Nephron progenitor cell (in vitro differentiated cells): ENCODE measurements at regions not wholly inside any gene's neighbourhood (a gene's known extent, or its start where the extent isn't known, plus 50 kb on each side); places are given as distances from the start of the nearest gene placed in this dataset.

Source experiments
- DNase-seq: peaks from one replicate; pipeline ENCODE4 v3.0.0; 2021
- H3K27ac Mint-ChIP-seq: 2 replicates; pipeline ENCODE4 v1.8.0; 2021; ENCODE audit warnings: mild to moderate bottlenecking, moderate library complexity, mixed read lengths
- H3K27me3 Mint-ChIP-seq: 2 replicates; pipeline ENCODE4 v1.8.0; 2021; ENCODE audit warnings: mild to moderate bottlenecking, low read depth, mixed read lengths; ENCODE audit not compliant: poor library complexity
- H3K36me3 Mint-ChIP-seq: 2 replicates; pipeline ENCODE4 v1.8.0; 2021; ENCODE audit warnings: low read depth, mixed read lengths
- H3K4me1 Mint-ChIP-seq: 2 replicates; pipeline ENCODE4 v1.8.0; 2021; ENCODE audit warnings: mixed read lengths
- H3K4me3 Mint-ChIP-seq: 2 replicates; pipeline ENCODE4 v1.8.0; 2021; ENCODE audit warnings: mild to moderate bottlenecking, moderate library complexity, mixed read lengths
- H3K9me3 Mint-ChIP-seq: 2 replicates; pipeline ENCODE4 v1.8.0; 2021; ENCODE audit warnings: mild to moderate bottlenecking, moderate library complexity, mixed read lengths
- CTCF ChIP-seq: fragments of 200-600 bp; sonication (generic); IDR thresholded peaks from 2 replicates; pipeline ENCODE4 v1.5.0; 2021; ENCODE audit warnings: antibody characterized with exemption

GRCh38 chr18:2030647-2031046 is 540.7 kb downstream of the METTL4 start:
- DNase-seq = no peak

GRCh38 chr18:2032036-2032435 is 539.3 kb downstream of the METTL4 start:
- H3K27ac Mint-ChIP-seq = no peak overlapping the region
- H3K4me3 Mint-ChIP-seq = no peak overlapping the region
- H3K9me3 Mint-ChIP-seq = no peaks in the 10 kb centered on the region
- no peaks in the 10 kb centered on the region for H3K36me3 Mint-ChIP-seq
- H3K4me1 Mint-ChIP-seq = peaks cover 5% of the 10 kb centered on the region
- DNase-seq = no peak
- H3K27me3 Mint-ChIP-seq = no peaks in the 10 kb centered on the region
- TF ChIP-seq CTCF = no peak

More at GRCh38 chr18:2030647-2031046, 540.7 kb downstream of the METTL4 start:
- H3K4me3 Mint-ChIP-seq = no peak overlapping the region
- H3K4me1 Mint-ChIP-seq = peaks cover 5% of the 10 kb centered on the region
- H3K36me3 Mint-ChIP-seq = no peaks in the 10 kb centered on the region
- no peak overlapping the region for H3K27ac Mint-ChIP-seq
- no peaks in the 10 kb centered on the region for H3K27me3 Mint-ChIP-seq
- no peak for TF ChIP-seq CTCF
- no peaks in the 10 kb centered on the region for H3K9me3 Mint-ChIP-seq

GRCh38 chr18:2035056-2035455 is 536.2 kb downstream of the METTL4 start:
- no peak for TF ChIP-seq CTCF
- H3K4me1 Mint-ChIP-seq = no peaks in the 10 kb centered on the region
- no peaks in the 10 kb centered on the region for H3K36me3 Mint-ChIP-seq
- no peaks in the 10 kb centered on the region for H3K27me3 Mint-ChIP-seq
- H3K27ac Mint-ChIP-seq = no peak overlapping the region
- peaks cover 2% of the 10 kb centered on the region for H3K9me3 Mint-ChIP-seq
- H3K4me3 Mint-ChIP-seq = no peak overlapping the region
- DNase-seq = no peak

- DNase-seq = no peak
- no peaks in the 10 kb centered on the region for H3K4me1 Mint-ChIP-seq
- H3K36me3 Mint-ChIP-seq = no peaks in the 10 kb centered on the region
- no peak for TF ChIP-seq CTCF
- H3K27ac Mint-ChIP-seq = no peak overlapping the region
- peaks cover 5% of the 10 kb centered on the region for H3K9me3 Mint-ChIP-seq
- no peak overlapping the region for H3K4me3 Mint-ChIP-seq
- no peaks in the 10 kb centered on the region for H3K27me3 Mint-ChIP-seq
Measured at GRCh38 chr18:2036086-2036485, 535.2 kb downstream of the METTL4 start.

- H3K4me1 Mint-ChIP-seq = peaks cover 4% of the 10 kb centered on the region
- no peak overlapping the region for H3K27ac Mint-ChIP-seq
- H3K27me3 Mint-ChIP-seq = no peaks in the 10 kb centered on the region
- DNase-seq = no peak
- no peak for TF ChIP-seq CTCF
- H3K36me3 Mint-ChIP-seq = no peaks in the 10 kb centered on the region
- H3K9me3 Mint-ChIP-seq = peaks cover 11% of the 10 kb centered on the region
- H3K4me3 Mint-ChIP-seq = no peak overlapping the region
Measured at GRCh38 chr18:2040279-2040678, 531.0 kb downstream of the METTL4 start.

GRCh38 chr18:2049986-2050385 is 521.3 kb downstream of the METTL4 start:
- Mint-ChIP-seq H3K4me3 (no peak overlapping the region), H3K27ac (peak overlapping the region; percentile 79), H3K27me3 (no peaks in the 10 kb centered on the region), H3K4me1 (peaks cover 21% of the 10 kb centered on the region), H3K9me3 (peaks cover 9% of the 10 kb centered on the region), H3K36me3 (no peaks in the 10 kb centered on the region)
- DNase-seq = peak; percentile 12
- TF ChIP-seq CTCF = no peak
